Esophagus muscularis mucosa (tissue), 3 donors: ENCODE measurements at regions not wholly inside any gene's neighbourhood (a gene's known extent, or its start where the extent isn't known, plus 50 kb on each side); places are given as distances from the start of the nearest gene placed in this dataset.

Experiments used
- POLR2A ChIP-seq: fragments of 450-650 bp; IDR thresholded peaks from one replicate; pipeline ENCODE4 v1.6.1; 2017; ENCODE audit warnings: antibody characterized with exemption, moderate library complexity, mild to moderate bottlenecking, low read depth
- POLR2AphosphoS5 ChIP-seq, 2 donors: sonication (generic); formaldehyde crosslinking; IDR thresholded peaks; one replicate each; pipeline ENCODE4 v1.6.1; 2017; ENCODE audit warnings: antibody characterized with exemption in 2 of 2
- TF ChIP-seq, protein P1 (sequence below), 3 experiments: fragments of 200-600 bp in 2 of 3; fragments of 450-650 bp in 1 of 3; sonication (generic) in 2 of 3; IDR thresholded peaks; one replicate each; pipeline ENCODE4 v1.5.1; 2017 to 2019; ENCODE audit warnings: antibody characterized with exemption in 3 of 3, mild to moderate bottlenecking in 2 of 3, moderate library complexity in 1 of 3

DNA sequence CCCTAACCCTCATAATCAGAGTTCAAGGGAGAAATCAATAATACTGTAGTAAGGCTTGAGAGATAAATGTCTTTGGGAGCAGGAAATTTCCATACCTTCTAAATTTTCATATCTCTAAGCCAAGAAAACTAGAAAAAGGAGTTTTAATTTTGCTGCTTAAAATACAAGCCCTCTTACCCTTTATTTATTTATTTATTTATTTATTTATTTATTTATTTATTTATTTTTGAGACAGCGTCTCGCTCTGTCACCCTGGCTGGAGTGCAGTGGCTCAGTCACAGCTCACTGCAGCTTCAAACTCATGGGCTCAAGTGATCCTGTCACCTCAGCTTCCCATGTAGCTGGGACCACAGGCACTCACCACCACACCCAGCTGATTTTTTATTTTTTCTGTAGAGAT lies 69.0 kb upstream of the GNAO1 start:
- TF ChIP-seq, protein P1, sequence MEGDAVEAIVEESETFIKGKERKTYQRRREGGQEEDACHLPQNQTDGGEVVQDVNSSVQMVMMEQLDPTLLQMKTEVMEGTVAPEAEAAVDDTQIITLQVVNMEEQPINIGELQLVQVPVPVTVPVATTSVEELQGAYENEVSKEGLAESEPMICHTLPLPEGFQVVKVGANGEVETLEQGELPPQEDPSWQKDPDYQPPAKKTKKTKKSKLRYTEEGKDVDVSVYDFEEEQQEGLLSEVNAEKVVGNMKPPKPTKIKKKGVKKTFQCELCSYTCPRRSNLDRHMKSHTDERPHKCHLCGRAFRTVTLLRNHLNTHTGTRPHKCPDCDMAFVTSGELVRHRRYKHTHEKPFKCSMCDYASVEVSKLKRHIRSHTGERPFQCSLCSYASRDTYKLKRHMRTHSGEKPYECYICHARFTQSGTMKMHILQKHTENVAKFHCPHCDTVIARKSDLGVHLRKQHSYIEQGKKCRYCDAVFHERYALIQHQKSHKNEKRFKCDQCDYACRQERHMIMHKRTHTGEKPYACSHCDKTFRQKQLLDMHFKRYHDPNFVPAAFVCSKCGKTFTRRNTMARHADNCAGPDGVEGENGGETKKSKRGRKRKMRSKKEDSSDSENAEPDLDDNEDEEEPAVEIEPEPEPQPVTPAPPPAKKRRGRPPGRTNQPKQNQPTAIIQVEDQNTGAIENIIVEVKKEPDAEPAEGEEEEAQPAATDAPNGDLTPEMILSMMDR (IDR thresholded peaks at IDR 0.05), result no peak
- TF ChIP-seq POLR2A (no peak), POLR2AphosphoS5 (IDR thresholded peaks at IDR 0.05) (no peak)
